H7 (cell line): ENCODE measurements at regions not wholly inside any gene's neighbourhood (a gene's known extent, or its start where the extent isn't known, plus 50 kb on each side); places are given as distances from the start of the nearest gene placed in this dataset.

Experiments
- DNase-seq: peaks from one replicate; pipeline ENCODE4 v3.0.0; 2012
- H3K27me3 ChIP-seq: 2 replicates; pipeline ENCODE4 v1.6.0; 2011; ENCODE audit warnings: mild to moderate bottlenecking, low read length; ENCODE audit not compliant: control insufficient read depth, insufficient read depth
- H3K36me3 ChIP-seq: replicated peaks from 2 replicates; pipeline ENCODE4 v1.5.1; 2011; ENCODE audit warnings: low read length; ENCODE audit not compliant: control insufficient read depth, insufficient read depth
- H3K4me3 ChIP-seq: 2 replicates; pipeline ENCODE4 v1.5.1; 2011; ENCODE audit warnings: low read depth, mild to moderate bottlenecking, control low read depth, low read length, moderate library complexity; ENCODE audit not compliant: insufficient read depth

GRCh38 chr3:43910750-43911149 is 220.0 kb downstream of the ABHD5 start:
- DNase-seq = no peak
- Histone ChIP-seq H3K36me3 (no peaks in the 10 kb centered on the region), H3K27me3 (no peaks in the 10 kb centered on the region; the same call in 1 of the 2 replicates), H3K4me3 (no peak overlapping the region)

- DNase-seq = no peak
- Histone ChIP-seq H3K4me3 (no peak overlapping the region), H3K27me3 (no peaks in the 10 kb centered on the region), H3K36me3 (no peaks in the 10 kb centered on the region)
Observed at GRCh38 chr3:43913036-43913948, 222.6 kb downstream of the ABHD5 start.

GRCh38 chr3:43914269-43914668 is 223.5 kb downstream of the ABHD5 start:
- H3K4me3 ChIP-seq = no peak overlapping the region
- H3K27me3 ChIP-seq = no peaks in the 10 kb centered on the region
- DNase-seq = no peak
- H3K36me3 ChIP-seq = no peaks in the 10 kb centered on the region

- no peak for DNase-seq
- no peaks in the 10 kb centered on the region for H3K27me3 ChIP-seq
- no peak overlapping the region for H3K4me3 ChIP-seq
- no peaks in the 10 kb centered on the region for H3K36me3 ChIP-seq
Observed at GRCh38 chr3:43915546-43915945, 224.8 kb downstream of the ABHD5 start.

GRCh38 chr3:43917361-43917760 is 226.6 kb downstream of the ABHD5 start:
- Histone ChIP-seq H3K4me3 (no peak overlapping the region), H3K36me3 (no peaks in the 10 kb centered on the region), H3K27me3 (no peaks in the 10 kb centered on the region)
- DNase-seq = no peak

GRCh38 chr3:43919029-43919428 is 228.3 kb downstream of the ABHD5 start:
- DNase-seq = no peak
- Histone ChIP-seq H3K4me3 (no peak overlapping the region), H3K27me3 (no peaks in the 10 kb centered on the region), H3K36me3 (no peaks in the 10 kb centered on the region)

- Histone ChIP-seq H3K27me3 (no peaks in the 10 kb centered on the region), H3K4me3 (no peak overlapping the region), H3K36me3 (no peaks in the 10 kb centered on the region)
- DNase-seq = peak; percentile 51
Observed at GRCh38 chr3:43921056-43921648, 230.4 kb downstream of the ABHD5 start.

- H3K27me3 ChIP-seq = no peaks in the 10 kb centered on the region
- DNase-seq = no peak
- no peaks in the 10 kb centered on the region for H3K36me3 ChIP-seq
- H3K4me3 ChIP-seq = no peak overlapping the region
Observed at GRCh38 chr3:43922374-43922773, 231.6 kb downstream of the ABHD5 start.

- DNase-seq = no peak
- H3K4me3 ChIP-seq = no peak overlapping the region
Observed at GRCh38 chr3:43923104-43923882, 232.6 kb downstream of the ABHD5 start.

GRCh38 chr3:43926055-43926454 is 235.3 kb downstream of the ABHD5 start:
- peak; percentile 72 for DNase-seq
- Histone ChIP-seq H3K27me3 (no peaks in the 10 kb centered on the region), H3K36me3 (no peaks in the 10 kb centered on the region), H3K4me3 (no peak overlapping the region)

More at GRCh38 chr3:43923104-43923882, 232.6 kb downstream of the ABHD5 start:
- H3K36me3 ChIP-seq = no peaks in the 10 kb centered on the region
- H3K27me3 ChIP-seq = no peaks in the 10 kb centered on the region

GRCh38 chr3:43932921-43933320 is 242.2 kb downstream of the ABHD5 start:
- no peak overlapping the region for H3K4me3 ChIP-seq
- no peak for DNase-seq
- H3K36me3 ChIP-seq = no peaks in the 10 kb centered on the region
- no peaks in the 10 kb centered on the region for H3K27me3 ChIP-seq

GRCh38 chr3:43948013-43948412 is 257.3 kb downstream of the ABHD5 start:
- no peak for DNase-seq
- no peak overlapping the region for H3K4me3 ChIP-seq
- peaks cover 2% of the 10 kb centered on the region; the same call in 1 of the 2 replicates for H3K27me3 ChIP-seq

GRCh38 chr3:43949594-43949993 is 258.9 kb downstream of the ABHD5 start:
- Histone ChIP-seq H3K27me3 (peaks cover 2% of the 10 kb centered on the region; the same call in 1 of the 2 replicates), H3K36me3 (no peaks in the 10 kb centered on the region), H3K4me3 (no peak overlapping the region)
- no peak for DNase-seq

More at GRCh38 chr3:43948013-43948412, 257.3 kb downstream of the ABHD5 start:
- H3K36me3 ChIP-seq = no peaks in the 10 kb centered on the region

GRCh38 chr3:43950775-43951174 is 260.0 kb downstream of the ABHD5 start:
- Histone ChIP-seq H3K36me3 (no peaks in the 10 kb centered on the region), H3K4me3 (no peak overlapping the region), H3K27me3 (peaks cover 2% of the 10 kb centered on the region; the same call in 1 of the 2 replicates)
- DNase-seq = no peak
